ENCODE measurements at regions not wholly inside any gene's neighbourhood (a gene's known extent, or its start where the extent isn't known, plus 50 kb on each side); places are given as distances from the start of the nearest gene placed in this dataset.

DNA sequence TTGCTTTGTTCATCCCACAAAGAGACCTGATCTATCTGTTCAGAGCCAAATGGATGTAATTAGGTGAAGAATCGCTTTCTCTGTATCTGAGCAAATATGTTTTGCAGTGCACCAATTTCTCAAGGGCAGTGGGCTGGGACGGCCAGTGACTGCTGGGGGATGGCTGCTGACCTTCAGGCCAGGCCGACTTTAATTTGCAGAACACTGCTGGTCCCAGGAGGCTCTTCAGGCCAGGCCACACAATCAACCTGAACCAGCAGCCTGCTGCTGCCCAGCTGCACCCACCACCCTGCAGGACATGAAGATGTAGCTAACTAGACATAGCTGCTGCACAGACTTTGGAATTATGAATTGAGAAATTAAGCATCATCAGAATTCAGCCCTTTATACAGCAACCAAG is 194.4 kb upstream of the ONECUT1 start:
- TF ChIP-seq RXRA (IDR thresholded peaks at IDR 0.05; ENCODE audit: borderline replicate concordance, low read depth) = no peak
- TF ChIP-seq, protein P1, sequence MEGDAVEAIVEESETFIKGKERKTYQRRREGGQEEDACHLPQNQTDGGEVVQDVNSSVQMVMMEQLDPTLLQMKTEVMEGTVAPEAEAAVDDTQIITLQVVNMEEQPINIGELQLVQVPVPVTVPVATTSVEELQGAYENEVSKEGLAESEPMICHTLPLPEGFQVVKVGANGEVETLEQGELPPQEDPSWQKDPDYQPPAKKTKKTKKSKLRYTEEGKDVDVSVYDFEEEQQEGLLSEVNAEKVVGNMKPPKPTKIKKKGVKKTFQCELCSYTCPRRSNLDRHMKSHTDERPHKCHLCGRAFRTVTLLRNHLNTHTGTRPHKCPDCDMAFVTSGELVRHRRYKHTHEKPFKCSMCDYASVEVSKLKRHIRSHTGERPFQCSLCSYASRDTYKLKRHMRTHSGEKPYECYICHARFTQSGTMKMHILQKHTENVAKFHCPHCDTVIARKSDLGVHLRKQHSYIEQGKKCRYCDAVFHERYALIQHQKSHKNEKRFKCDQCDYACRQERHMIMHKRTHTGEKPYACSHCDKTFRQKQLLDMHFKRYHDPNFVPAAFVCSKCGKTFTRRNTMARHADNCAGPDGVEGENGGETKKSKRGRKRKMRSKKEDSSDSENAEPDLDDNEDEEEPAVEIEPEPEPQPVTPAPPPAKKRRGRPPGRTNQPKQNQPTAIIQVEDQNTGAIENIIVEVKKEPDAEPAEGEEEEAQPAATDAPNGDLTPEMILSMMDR (IDR thresholded peaks at IDR 0.05) = no peak

Data from SK-N-SH (cell line).